ENCODE measurements at regions not wholly inside any gene's neighbourhood (a gene's known extent, or its start where the extent isn't known, plus 50 kb on each side); places are given as distances from the start of the nearest gene placed in this dataset.

DNA sequence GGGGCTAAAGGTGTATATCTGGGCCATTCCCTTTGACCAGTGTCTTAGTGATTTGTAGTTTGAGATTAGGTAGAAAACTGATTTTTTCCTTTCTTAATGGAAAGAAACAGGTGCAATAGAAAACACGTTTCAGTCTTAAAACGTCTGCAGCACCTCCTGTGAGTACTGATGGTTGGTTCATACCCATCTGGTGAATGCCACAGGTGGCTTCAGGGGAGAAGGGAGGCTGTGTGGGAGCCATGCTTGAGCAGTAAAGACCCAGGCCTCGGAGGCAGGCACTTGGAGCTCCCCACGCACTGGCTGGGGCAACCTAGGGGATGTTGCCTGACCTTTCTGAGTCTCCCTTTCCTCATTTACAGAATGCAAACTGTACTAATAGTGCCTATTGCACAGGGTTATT is 171.5 kb upstream of the GRB10 start:
- Histone ChIP-seq H4K20me1 (ENCODE audit: insufficient read depth, low read length) (no peaks in the 10 kb centered on the region), H3K9ac (ENCODE audit: low read length) (no peak overlapping the region), H3K4me2 (ENCODE audit: low read depth, low read length) (no peak overlapping the region), H3K79me2 (ENCODE audit: low read length) (no peaks in the 10 kb centered on the region), H3F3A (ENCODE audit: insufficient read depth, low read length) (0 out of 2 replicates have a peak, but pooled peaks cover 4% of the 10 kb centered on the region), H3K9me2 (replicated peaks; ENCODE audit: insufficient read depth, low read length) (no peaks in the 10 kb centered on the region), H3K4me3 (ENCODE audit: low read length) (no peak overlapping the region), H3K36me3 (replicated peaks; ENCODE audit: insufficient read depth, low read length) (no peaks in the 10 kb centered on the region), H3K27ac (ENCODE audit: low read length) (no peak overlapping the region), H3K4me1 (ENCODE audit: low read length) (peaks cover 18% of the 10 kb centered on the region), H3K27me3 (replicated peaks; ENCODE audit: insufficient read depth, low read length) (peaks cover 11% of the 10 kb centered on the region; the same call in 1 of the 2 replicates), H2AFZ (ENCODE audit: low read length) (no peak overlapping the region), H3K9me3 (replicated peaks; ENCODE audit: insufficient read depth, low read length) (no peaks in the 10 kb centered on the region; the same call in 1 of the 2 replicates)
- peak; percentile 13 for DNase-seq
- TF ChIP-seq EZH2phosphoT487 (IDR thresholded peaks at IDR 0.05; ENCODE audit: low read length) (no peak), EZH2 (optimal IDR thresholded peaks at IDR 0.05; ENCODE audit: low read depth, low read length) (no peak), CTCF (IDR thresholded peaks at IDR 0.05; ENCODE audit: low read length) (no peak)

DNA sequence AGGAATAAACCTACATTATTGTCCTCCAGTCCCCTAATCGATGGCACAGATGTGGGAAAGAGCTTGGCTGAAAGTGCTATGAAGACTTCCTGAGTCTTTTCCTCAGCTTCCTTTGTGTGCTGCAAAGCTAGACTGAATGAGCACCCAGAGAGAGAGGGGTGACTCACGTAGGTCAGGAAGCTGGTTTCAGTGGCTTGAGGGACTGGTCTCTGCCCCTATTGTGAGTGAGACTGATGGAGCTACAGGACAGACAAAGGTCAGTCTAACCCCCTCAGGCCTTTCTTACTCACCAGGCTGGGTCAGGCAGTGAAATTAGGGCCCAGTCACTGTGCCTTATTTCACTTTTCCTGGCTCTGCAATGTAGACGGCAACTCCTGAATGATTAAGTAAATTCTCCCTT is 171.1 kb upstream of the GRB10 start:
- Histone ChIP-seq H3K36me3 (replicated peaks; ENCODE audit: insufficient read depth, low read length) (no peaks in the 10 kb centered on the region), H3K79me2 (ENCODE audit: low read length) (no peaks in the 10 kb centered on the region), H3K4me1 (ENCODE audit: low read length) (peaks cover 18% of the 10 kb centered on the region), H3K27me3 (replicated peaks; ENCODE audit: insufficient read depth, low read length) (peaks cover 11% of the 10 kb centered on the region; the same call in 1 of the 2 replicates), H3F3A (ENCODE audit: insufficient read depth, low read length) (0 out of 2 replicates have a peak, but pooled peaks cover 4% of the 10 kb centered on the region), H3K27ac (ENCODE audit: low read length) (no peak overlapping the region), H3K9me3 (replicated peaks; ENCODE audit: insufficient read depth, low read length) (no peaks in the 10 kb centered on the region; the same call in 1 of the 2 replicates), H4K20me1 (ENCODE audit: insufficient read depth, low read length) (no peaks in the 10 kb centered on the region), H3K4me2 (ENCODE audit: low read depth, low read length) (no peak overlapping the region), H3K4me3 (ENCODE audit: low read length) (no peak overlapping the region), H2AFZ (ENCODE audit: low read length) (no peak overlapping the region), H3K9me2 (replicated peaks; ENCODE audit: insufficient read depth, low read length) (no peaks in the 10 kb centered on the region), H3K9ac (ENCODE audit: low read length) (no peak overlapping the region)
- no peak for TF ChIP-seq EZH2phosphoT487 (IDR thresholded peaks at IDR 0.05; ENCODE audit: low read length)
- no peak for TF ChIP-seq EZH2 (optimal IDR thresholded peaks at IDR 0.05; ENCODE audit: low read depth, low read length)
- no peak for TF ChIP-seq CTCF (IDR thresholded peaks at IDR 0.05; ENCODE audit: low read length)
- DNase-seq: no peak

DNA sequence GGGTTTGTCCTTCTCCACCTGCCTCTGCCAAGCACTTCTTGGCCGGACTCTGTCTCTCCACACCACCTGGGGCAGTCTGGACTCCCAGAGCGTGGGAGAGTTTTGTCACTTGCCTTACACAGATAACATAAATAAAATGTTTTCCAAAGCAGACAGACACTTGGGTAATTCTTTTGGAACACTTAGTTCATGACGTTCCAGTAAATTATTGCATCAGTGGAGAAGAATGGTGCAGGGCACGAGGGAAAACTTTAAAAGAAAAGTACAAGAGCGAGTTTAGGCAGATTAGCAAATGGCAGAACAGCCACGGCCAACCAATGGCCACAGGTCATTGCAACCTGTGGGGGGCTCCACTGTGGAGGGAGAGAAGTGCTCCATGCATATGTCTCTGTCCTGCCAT is 170.6 kb upstream of the GRB10 start:
- H4K20me1 ChIP-seq (ENCODE audit: insufficient read depth, low read length): no peaks in the 10 kb centered on the region
- H3K9ac ChIP-seq (ENCODE audit: low read length): no peak overlapping the region
- TF ChIP-seq CTCF (IDR thresholded peaks at IDR 0.05; ENCODE audit: low read length) (no peak), EZH2phosphoT487 (IDR thresholded peaks at IDR 0.05; ENCODE audit: low read length) (no peak), EZH2 (optimal IDR thresholded peaks at IDR 0.05; ENCODE audit: low read depth, low read length) (no peak)
- H3K36me3 ChIP-seq (replicated peaks; ENCODE audit: insufficient read depth, low read length): no peaks in the 10 kb centered on the region
- 0 out of 2 replicates have a peak, but pooled peaks cover 4% of the 10 kb centered on the region for H3F3A ChIP-seq (ENCODE audit: insufficient read depth, low read length)
- peaks cover 18% of the 10 kb centered on the region for H3K4me1 ChIP-seq (ENCODE audit: low read length)
- H3K4me2 ChIP-seq (ENCODE audit: low read depth, low read length): no peak overlapping the region
- H3K27me3 ChIP-seq (replicated peaks; ENCODE audit: insufficient read depth, low read length): peaks cover 11% of the 10 kb centered on the region; the same call in 1 of the 2 replicates
- H3K9me3 ChIP-seq (replicated peaks; ENCODE audit: insufficient read depth, low read length): no peaks in the 10 kb centered on the region; the same call in 1 of the 2 replicates
- no peaks in the 10 kb centered on the region for H3K79me2 ChIP-seq (ENCODE audit: low read length)
- H3K4me3 ChIP-seq (ENCODE audit: low read length): no peak overlapping the region
- no peaks in the 10 kb centered on the region for H3K9me2 ChIP-seq (replicated peaks; ENCODE audit: insufficient read depth, low read length)
- H3K27ac ChIP-seq (ENCODE audit: low read length): no peak overlapping the region
- no peak for DNase-seq
- no peak overlapping the region for H2AFZ ChIP-seq (ENCODE audit: low read length)

Data from MM.1S (cell line).